Mammary epithelial cell (primary cell): ENCODE measurements at regions not wholly inside any gene's neighbourhood (a gene's known extent, or its start where the extent isn't known, plus 50 kb on each side); places are given as distances from the start of the nearest gene placed in this dataset.

Experiments used
- EZH2 ChIP-seq: IDR thresholded peaks from 2 replicates; pipeline ENCODE4 v1.6.1; 2012; ENCODE audit warnings: low read length, inconsistent platforms, borderline replicate concordance
- TF ChIP-seq, protein P1 (sequence below), 2 donors: IDR thresholded peaks in 1 of 2; conservative IDR thresholded peaks in 1 of 2; 2 replicates each; pipeline ENCODE4 v1.5.1; 2011 to 2012; ENCODE audit warnings: inconsistent platforms in 2 of 2, low read length in 2 of 2, mild to moderate bottlenecking in 2 of 2, control low read depth in 1 of 2, low read depth in 1 of 2; ENCODE audit not compliant: insufficient read depth in 1 of 2; ENCODE audit errors: extremely low read depth in 1 of 2

DNA sequence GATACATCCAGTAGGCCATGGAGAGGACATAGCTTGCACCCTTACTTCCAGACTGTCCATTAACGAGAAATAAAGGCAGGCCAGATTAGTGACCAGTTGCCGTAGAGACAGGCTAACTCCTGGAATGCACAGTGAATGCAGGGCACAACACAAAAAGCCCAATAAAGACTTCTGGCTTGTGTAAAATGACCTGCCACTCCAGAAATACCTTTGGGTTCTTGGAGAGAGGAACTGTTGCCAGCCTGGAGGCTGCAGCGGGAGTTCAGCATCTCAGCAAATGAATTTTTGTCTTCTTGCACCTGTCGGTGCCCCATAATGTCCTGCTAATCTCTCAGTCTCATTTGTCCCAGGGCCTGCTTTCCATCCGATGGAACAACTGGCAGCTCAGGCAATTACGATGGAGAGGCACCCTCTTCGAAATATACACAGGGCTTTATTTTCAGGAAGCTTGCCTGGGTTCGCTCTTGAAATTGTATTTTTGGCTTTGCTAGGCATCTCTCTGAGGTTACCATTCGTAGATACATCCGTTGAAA is 538.8 kb upstream of the ZNF462 start:
- TF ChIP-seq, protein P1, sequence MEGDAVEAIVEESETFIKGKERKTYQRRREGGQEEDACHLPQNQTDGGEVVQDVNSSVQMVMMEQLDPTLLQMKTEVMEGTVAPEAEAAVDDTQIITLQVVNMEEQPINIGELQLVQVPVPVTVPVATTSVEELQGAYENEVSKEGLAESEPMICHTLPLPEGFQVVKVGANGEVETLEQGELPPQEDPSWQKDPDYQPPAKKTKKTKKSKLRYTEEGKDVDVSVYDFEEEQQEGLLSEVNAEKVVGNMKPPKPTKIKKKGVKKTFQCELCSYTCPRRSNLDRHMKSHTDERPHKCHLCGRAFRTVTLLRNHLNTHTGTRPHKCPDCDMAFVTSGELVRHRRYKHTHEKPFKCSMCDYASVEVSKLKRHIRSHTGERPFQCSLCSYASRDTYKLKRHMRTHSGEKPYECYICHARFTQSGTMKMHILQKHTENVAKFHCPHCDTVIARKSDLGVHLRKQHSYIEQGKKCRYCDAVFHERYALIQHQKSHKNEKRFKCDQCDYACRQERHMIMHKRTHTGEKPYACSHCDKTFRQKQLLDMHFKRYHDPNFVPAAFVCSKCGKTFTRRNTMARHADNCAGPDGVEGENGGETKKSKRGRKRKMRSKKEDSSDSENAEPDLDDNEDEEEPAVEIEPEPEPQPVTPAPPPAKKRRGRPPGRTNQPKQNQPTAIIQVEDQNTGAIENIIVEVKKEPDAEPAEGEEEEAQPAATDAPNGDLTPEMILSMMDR (conservative IDR thresholded peaks at IDR 0.05 in 1 of 2, IDR thresholded peaks at IDR 0.05 in 1 of 2; ENCODE audit: extremely low read depth in 1 of 2, insufficient read depth in 1 of 2, low read depth in 1 of 2, low read length in 2 of 2), result no peak
- TF ChIP-seq EZH2, result no peak
